ENCODE measurements at regions not wholly inside any gene's neighbourhood (a gene's known extent, or its start where the extent isn't known, plus 50 kb on each side); places are given as distances from the start of the nearest gene placed in this dataset.

GRCh38 chr7:115125750-115126149 is 203.9 kb downstream of the MDFIC start:
- DNase-seq (ENCODE audit: low spot score), result no peak

- DNase-seq (ENCODE audit: low spot score), result no peak
These were observed 203.4 kb downstream of the MDFIC start for GRCh38 chr7:115125312-115125711.

- DNase-seq (ENCODE audit: low spot score), result no peak
These were observed 202.6 kb downstream of the MDFIC start for GRCh38 chr7:115124409-115124939.

- DNase-seq (ENCODE audit: low spot score), result no peak
These were observed 201.5 kb downstream of the MDFIC start for GRCh38 chr7:115123441-115123840.

GRCh38 chr7:115122388-115122787 is 200.5 kb downstream of the MDFIC start:
- no peak for DNase-seq (ENCODE audit: low spot score)

GRCh38 chr7:115117748-115118147 is 195.9 kb downstream of the MDFIC start:
- no peak for DNase-seq (ENCODE audit: low spot score)

- no peak for DNase-seq (ENCODE audit: low spot score)
These were observed 195.2 kb downstream of the MDFIC start for GRCh38 chr7:115116773-115117715.

GRCh38 chr7:115113776-115114175 is 191.9 kb downstream of the MDFIC start:
- DNase-seq (ENCODE audit: low spot score), result no peak

- no peak for DNase-seq (ENCODE audit: low spot score)
These were observed 191.2 kb downstream of the MDFIC start for GRCh38 chr7:115113131-115113530.

GRCh38 chr7:115110523-115110922 is 188.6 kb downstream of the MDFIC start:
- no peak for DNase-seq (ENCODE audit: low spot score)

- no peak for DNase-seq (ENCODE audit: low spot score)
These were observed 184.4 kb downstream of the MDFIC start for GRCh38 chr7:115106316-115106715.

GRCh38 chr7:115102738-115103137 is 180.8 kb downstream of the MDFIC start:
- DNase-seq (ENCODE audit: low spot score), result no peak

GRCh38 chr7:115101199-115101598 is 179.3 kb downstream of the MDFIC start:
- DNase-seq (ENCODE audit: low spot score), result no peak

GRCh38 chr7:115099906-115100305 is 178.0 kb downstream of the MDFIC start:
- DNase-seq (ENCODE audit: low spot score), result peak; percentile 16

- no peak for DNase-seq (ENCODE audit: low spot score)
These were observed 175.3 kb downstream of the MDFIC start for GRCh38 chr7:115097175-115097671.

GRCh38 chr7:115096262-115096661 is 174.4 kb downstream of the MDFIC start:
- no peak for DNase-seq (ENCODE audit: low spot score)

GRCh38 chr7:115094163-115094562 is 172.3 kb downstream of the MDFIC start:
- no peak for DNase-seq (ENCODE audit: low spot score)

GRCh38 chr7:115088893-115089292 is 167.0 kb downstream of the MDFIC start:
- no peak for DNase-seq (ENCODE audit: low spot score)

GRCh38 chr7:115087437-115087836 is 165.5 kb downstream of the MDFIC start:
- DNase-seq (ENCODE audit: low spot score), result no peak

- no peak for DNase-seq (ENCODE audit: low spot score)
These were observed 164.4 kb downstream of the MDFIC start for GRCh38 chr7:115086146-115086841.

GRCh38 chr7:115085421-115085820 is 163.5 kb downstream of the MDFIC start:
- DNase-seq (ENCODE audit: low spot score), result no peak

- DNase-seq (ENCODE audit: low spot score), result no peak
These were observed 162.0 kb downstream of the MDFIC start for GRCh38 chr7:115083935-115084334.

- DNase-seq (ENCODE audit: low spot score), result no peak
These were observed 159.9 kb downstream of the MDFIC start for GRCh38 chr7:115081772-115082171.

Data from HuH-7 (cell line).